Endothelial cell of umbilical vein (primary cell): ENCODE measurements at regions not wholly inside any gene's neighbourhood (a gene's known extent, or its start where the extent isn't known, plus 50 kb on each side); places are given as distances from the start of the nearest gene placed in this dataset.

ENCODE experiments used
- BruUV-seq: library from RNA; stranded (reverse); fragments of 400-500 nt; replicated peaks from 2 replicates; lab custom pipeline; 2021; lab: Mats Ljungman, UMichigan
- CTCF ChIA-PET: fragments of 300-600, 350-600 bp; sonication (Branson Sonifier 250); formaldehyde crosslinking; loops from one replicate; lab custom pipeline; 2021; ENCODE audit warnings: antibody characterized with exemption, inconsistent platforms; lab: Charles Lee
- POLR2A ChIA-PET: fragments of 300-600, 350-600 bp; sonication (Branson Sonifier 250); formaldehyde crosslinking; loops from one replicate; lab custom pipeline; 2021; ENCODE audit warnings: antibody characterized with exemption, inconsistent platforms; lab: Charles Lee
- DNase-seq: peaks from one replicate; pipeline ENCODE4 v3.0.0-alpha.2; 2011; ENCODE audit warnings: low read depth, low spot score
- FAIRE-seq: peaks from 2 replicates; lab custom pipeline; 2011; peaks lifted over from hg19 to GRCh38; lab: Jason Lieb, UNC
- H2AFZ ChIP-seq: 2 replicates; pipeline ENCODE4 v1.6.0; 2012; ENCODE audit warnings: low read depth, low read length, control low read depth, inconsistent platforms
- H3K27ac ChIP-seq: 2 replicates; pipeline ENCODE4 v1.5.1; 2011; ENCODE audit warnings: low read depth, mild to moderate bottlenecking, control low read depth, low read length, moderate library complexity; ENCODE audit not compliant: insufficient read depth
- H3K27me3 ChIP-seq, 2 experiments: 2 replicates each; pipeline versions ENCODE4 v1.6.0 to v1.6.1; 2011; ENCODE audit warnings: low read length in 2 of 2, mixed read lengths in 1 of 2; ENCODE audit not compliant: control insufficient read depth in 2 of 2, insufficient read depth in 2 of 2
- H3K36me3 ChIP-seq, 2 experiments: 2 replicates in 1 of 2; 3 replicates in 1 of 2; pipeline ENCODE4 v1.5.1; 2011; ENCODE audit warnings: low read length in 2 of 2, mild to moderate bottlenecking in 1 of 2, moderate library complexity in 1 of 2; ENCODE audit not compliant: control insufficient read depth in 2 of 2, insufficient read depth in 2 of 2; ENCODE audit errors: extremely low read depth in 1 of 2
- H3K4me1 ChIP-seq: 3 replicates; pipeline ENCODE4 v1.5.1; 2011; ENCODE audit warnings: mild to moderate bottlenecking, low read length; ENCODE audit not compliant: control insufficient read depth, insufficient read depth; ENCODE audit errors: extremely low read depth
- H3K4me2 ChIP-seq: 2 replicates; pipeline ENCODE4 v1.6.1; 2011; ENCODE audit warnings: low read length, control low read depth, mixed read lengths; ENCODE audit not compliant: insufficient read depth
- H3K4me3 ChIP-seq, 3 experiments: fragments of 200-600 bp in 1 of 3; sonication (generic), shearing (Covaris generic) in 1 of 3; replicated peaks in 1 of 3; 2 replicates each; pipeline ENCODE4 v1.5.1; 2011 to 2016; ENCODE audit warnings: control low read depth in 3 of 3, low read length in 3 of 3, mild to moderate bottlenecking in 2 of 3, inconsistent platforms in 1 of 3, low read depth in 1 of 3, moderate library complexity in 1 of 3; ENCODE audit not compliant: insufficient read depth in 1 of 3
- H3K79me2 ChIP-seq: 2 replicates; pipeline ENCODE4 v1.6.0; 2012; ENCODE audit warnings: low read length, inconsistent platforms; ENCODE audit not compliant: control insufficient read depth, insufficient read depth
- H3K9ac ChIP-seq: replicated peaks from 2 replicates; pipeline ENCODE3; 2011; ENCODE audit warnings: low read length, control low read depth; ENCODE audit not compliant: insufficient read depth; ENCODE audit errors: extremely low read depth
- H3K9me1 ChIP-seq: replicated peaks from 3 replicates; pipeline ENCODE4 v1.6.0; 2011; ENCODE audit warnings: mild to moderate bottlenecking, low read length; ENCODE audit not compliant: control insufficient read depth, insufficient read depth; ENCODE audit errors: extremely low read depth
- H3K9me3 ChIP-seq: replicated peaks from 2 replicates; pipeline ENCODE4 v1.5.1; 2012; ENCODE audit warnings: low read length, inconsistent platforms; ENCODE audit not compliant: control insufficient read depth, insufficient read depth
- H4K20me1 ChIP-seq: replicated peaks from 2 replicates; pipeline ENCODE3; 2011; ENCODE audit warnings: mild to moderate bottlenecking, low read length; ENCODE audit not compliant: control insufficient read depth, insufficient read depth; ENCODE audit errors: extremely low read depth
- CTCF ChIP-seq, 2 donors: IDR thresholded peaks; 1 replicate in 1 of 2; 2 replicates in 1 of 2; pipeline ENCODE4 v1.5.1; 2011; ENCODE audit warnings: low read length in 2 of 2, mild to moderate bottlenecking in 2 of 2, moderate library complexity in 2 of 2, control low read depth in 1 of 2, inconsistent platforms in 1 of 2, low read depth in 1 of 2; ENCODE audit not compliant: insufficient read depth in 1 of 2; ENCODE audit errors: extremely low read depth in 1 of 2
- EZH2 ChIP-seq: IDR thresholded peaks from 2 replicates; pipeline ENCODE4 v1.6.1; 2012; ENCODE audit warnings: borderline replicate concordance, low read depth, mild to moderate bottlenecking, moderate library complexity, low read length, inconsistent platforms; ENCODE audit not compliant: severe bottlenecking
- FOS ChIP-seq: IDR thresholded peaks from 2 replicates; pipeline ENCODE4 v1.6.1; 2011; ENCODE audit warnings: mild to moderate bottlenecking, low read length, moderate library complexity, borderline replicate concordance; ENCODE audit not compliant: insufficient read depth
- GATA2 ChIP-seq: IDR thresholded peaks from 2 replicates; pipeline ENCODE4 v1.7.0; 2011; ENCODE audit warnings: low read depth, mild to moderate bottlenecking, moderate library complexity, mixed read lengths, low read length; ENCODE audit not compliant: insufficient read length, insufficient read depth
- JUN ChIP-seq: IDR thresholded peaks from 2 replicates; pipeline ENCODE4 v1.6.1; 2011; ENCODE audit warnings: borderline replicate concordance, low read depth; ENCODE audit not compliant: insufficient read length, insufficient read depth
- MYC ChIP-seq: IDR thresholded peaks from one replicate; pipeline ENCODE4 v1.6.1; 2011; ENCODE audit warnings: mild to moderate bottlenecking, low read depth, low read length
- POLR2A ChIP-seq: IDR thresholded peaks from 2 replicates; pipeline ENCODE4 v1.6.1; 2012; ENCODE audit warnings: low read depth, mild to moderate bottlenecking, control low read depth, low read length
- POLR2AphosphoS5 ChIP-seq: IDR thresholded peaks from 2 replicates; pipeline ENCODE4 v1.6.1; 2012; ENCODE audit warnings: low read depth, mild to moderate bottlenecking, control low read depth, low read length, moderate library complexity; ENCODE audit not compliant: insufficient read depth
- dilution Hi-C: fragments of 300-500 bp; cut with MboI; formaldehyde crosslinking; loops from one replicate; pipeline ENCODE4 v1.15.0; 2019; ENCODE audit warnings: low sequenced_read_pairs; ENCODE audit not compliant: extremely low pct_ligation_motif_present
- intact Hi-C: fragments of 100-400 bp; cut with micrococcal nuclease; formaldehyde crosslinking; loops from one replicate; pipeline ENCODE4 v1.10.0; 2022
- TF ChIP-seq, protein P1 (sequence below): IDR thresholded peaks from 2 replicates; pipeline ENCODE4 v1.6.1; 2011; ENCODE audit not compliant: insufficient read depth, insufficient read length

DNA sequence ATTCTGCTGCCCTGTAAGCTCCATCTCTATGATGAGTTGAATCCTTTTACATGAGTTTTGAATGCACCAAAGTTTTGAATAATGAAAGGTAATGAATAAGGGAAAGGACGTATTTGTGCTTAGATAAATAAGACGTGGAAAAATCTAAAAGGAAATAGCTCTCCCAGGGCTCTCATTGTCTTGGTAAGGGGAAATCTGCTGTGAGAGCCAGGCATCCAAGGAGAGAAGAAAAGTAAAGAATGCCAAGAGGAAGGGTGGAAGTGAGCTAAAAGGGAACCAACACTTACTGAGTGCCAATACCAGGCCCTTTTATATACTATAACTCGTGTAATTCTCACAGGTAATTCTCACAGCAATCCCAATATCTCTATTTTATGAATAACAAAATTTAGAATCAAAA is 62.6 kb upstream of the KLHL13 start:
- Histone ChIP-seq H2AFZ (no peak overlapping the region), H4K20me1 (no peaks in the 10 kb centered on the region), H3K4me1 (peaks cover 8% of the 10 kb centered on the region), H3K4me3 (no peak overlapping the region), H3K27me3 (no peaks in the 10 kb centered on the region), H3K79me2 (no peaks in the 10 kb centered on the region), H3K9me1 (no peaks in the 10 kb centered on the region), H3K4me2 (no peak overlapping the region), H3K9me3 (no peaks in the 10 kb centered on the region), H3K36me3 (no peaks in the 10 kb centered on the region), H3K9ac (no peak overlapping the region), H3K27ac (no peak overlapping the region)
- DNase-seq: peak; percentile 67
- intact Hi-C loops (no loop called here), dilution Hi-C loops (no loop called here)
- no peak for TF ChIP-seq POLR2A
- TF ChIP-seq, protein P1, sequence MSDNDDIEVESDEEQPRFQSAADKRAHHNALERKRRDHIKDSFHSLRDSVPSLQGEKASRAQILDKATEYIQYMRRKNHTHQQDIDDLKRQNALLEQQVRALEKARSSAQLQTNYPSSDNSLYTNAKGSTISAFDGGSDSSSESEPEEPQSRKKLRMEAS: no peak
- TF ChIP-seq FOS: no peak
- TF ChIP-seq EZH2: no peak
- no peak for TF ChIP-seq POLR2AphosphoS5
- no peak for TF ChIP-seq MYC
- TF ChIP-seq CTCF (IDR thresholded peaks at IDR 0.05; ENCODE audit: extremely low read depth in 1 of 2, insufficient read depth in 1 of 2, low read depth in 1 of 2, low read length in 2 of 2): no peak
- TF ChIP-seq JUN: no peak
- TF ChIP-seq GATA2: no peak
- ChIA-PET POLR2A (no interaction called here), CTCF (no interaction called here)
- no TSS peak for BruUV-seq
- FAIRE-seq: no peak
